ENCODE measurements at regions not wholly inside any gene's neighbourhood (a gene's known extent, or its start where the extent isn't known, plus 50 kb on each side); places are given as distances from the start of the nearest gene placed in this dataset.

DNA sequence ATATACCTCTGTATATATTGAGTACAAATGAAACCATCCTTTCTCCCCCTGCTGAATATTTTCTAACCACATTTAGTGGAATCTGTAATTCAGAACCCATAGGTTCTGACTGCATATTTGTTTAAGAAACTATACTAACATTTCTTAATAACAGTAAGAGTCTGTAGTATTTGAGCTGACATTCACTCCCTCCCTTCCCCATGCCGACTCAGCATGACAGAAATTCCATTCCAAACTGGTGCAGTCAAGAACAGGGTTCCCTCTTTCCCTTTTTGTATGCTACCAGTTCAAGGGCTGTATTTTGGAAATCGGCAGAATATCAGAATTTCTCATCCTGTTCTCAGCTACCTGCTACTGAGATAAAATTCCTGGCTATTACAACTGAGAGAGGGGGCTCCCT is 796.6 kb upstream of the DPPA4 start:
- Histone ChIP-seq H4K20me1 (ENCODE audit: insufficient read depth) (no peaks in the 10 kb centered on the region), H3K4me3 (ENCODE audit: low read length) (no peak overlapping the region), H3K9me3 (ENCODE audit: low read length) (peaks cover 6% of the 10 kb centered on the region), H3F3A (ENCODE audit: insufficient read depth, low read length, poor library complexity, severe bottlenecking) (no peaks in the 10 kb centered on the region), H3K9me2 (ENCODE audit: insufficient read depth, low read length) (no peaks in the 10 kb centered on the region), H3K79me2 (replicated peaks; ENCODE audit: insufficient read depth, low read length) (no peaks in the 10 kb centered on the region), H3K4me2 (ENCODE audit: low read length) (no peak overlapping the region), H3K36me3 (ENCODE audit: insufficient read depth, low read length) (no peaks in the 10 kb centered on the region), H2AFZ (ENCODE audit: low read depth, low read length) (no peak overlapping the region), H3K27me3 (ENCODE audit: insufficient read depth, low read depth, low read length) (no peaks in the 10 kb centered on the region), H3K9ac (ENCODE audit: low read length) (no peak overlapping the region), H3K27ac (ENCODE audit: low read length) (no peak overlapping the region)
- TF ChIP-seq POLR2AphosphoS5 (IDR thresholded peaks at IDR 0.05) = no peak
- no peak for TF ChIP-seq MXI1 (conservative IDR thresholded peaks at IDR 0.05; ENCODE audit: poor library complexity, severe bottlenecking)
- TF ChIP-seq SMC3 (conservative IDR thresholded peaks at IDR 0.05; ENCODE audit: poor library complexity) = no peak
- no peak for TF ChIP-seq CTCF (IDR thresholded peaks at IDR 0.05; ENCODE audit: poor library complexity, severe bottlenecking)
- TF ChIP-seq TAF1 (IDR thresholded peaks at IDR 0.05; ENCODE audit: low read depth) = no peak
- TF ChIP-seq EZH2 (IDR thresholded peaks at IDR 0.05; ENCODE audit: borderline replicate concordance, insufficient read depth, low read length, poor library complexity, severe bottlenecking) = no peak
- TF ChIP-seq, protein P1, sequence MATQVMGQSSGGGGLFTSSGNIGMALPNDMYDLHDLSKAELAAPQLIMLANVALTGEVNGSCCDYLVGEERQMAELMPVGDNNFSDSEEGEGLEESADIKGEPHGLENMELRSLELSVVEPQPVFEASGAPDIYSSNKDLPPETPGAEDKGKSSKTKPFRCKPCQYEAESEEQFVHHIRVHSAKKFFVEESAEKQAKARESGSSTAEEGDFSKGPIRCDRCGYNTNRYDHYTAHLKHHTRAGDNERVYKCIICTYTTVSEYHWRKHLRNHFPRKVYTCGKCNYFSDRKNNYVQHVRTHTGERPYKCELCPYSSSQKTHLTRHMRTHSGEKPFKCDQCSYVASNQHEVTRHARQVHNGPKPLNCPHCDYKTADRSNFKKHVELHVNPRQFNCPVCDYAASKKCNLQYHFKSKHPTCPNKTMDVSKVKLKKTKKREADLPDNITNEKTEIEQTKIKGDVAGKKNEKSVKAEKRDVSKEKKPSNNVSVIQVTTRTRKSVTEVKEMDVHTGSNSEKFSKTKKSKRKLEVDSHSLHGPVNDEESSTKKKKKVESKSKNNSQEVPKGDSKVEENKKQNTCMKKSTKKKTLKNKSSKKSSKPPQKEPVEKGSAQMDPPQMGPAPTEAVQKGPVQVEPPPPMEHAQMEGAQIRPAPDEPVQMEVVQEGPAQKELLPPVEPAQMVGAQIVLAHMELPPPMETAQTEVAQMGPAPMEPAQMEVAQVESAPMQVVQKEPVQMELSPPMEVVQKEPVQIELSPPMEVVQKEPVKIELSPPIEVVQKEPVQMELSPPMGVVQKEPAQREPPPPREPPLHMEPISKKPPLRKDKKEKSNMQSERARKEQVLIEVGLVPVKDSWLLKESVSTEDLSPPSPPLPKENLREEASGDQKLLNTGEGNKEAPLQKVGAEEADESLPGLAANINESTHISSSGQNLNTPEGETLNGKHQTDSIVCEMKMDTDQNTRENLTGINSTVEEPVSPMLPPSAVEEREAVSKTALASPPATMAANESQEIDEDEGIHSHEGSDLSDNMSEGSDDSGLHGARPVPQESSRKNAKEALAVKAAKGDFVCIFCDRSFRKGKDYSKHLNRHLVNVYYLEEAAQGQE (IDR thresholded peaks at IDR 0.05; ENCODE audit: borderline replicate concordance) = no peak
- no peak for TF ChIP-seq RAD21 (conservative IDR thresholded peaks at IDR 0.05)
- TF ChIP-seq EP300 (conservative IDR thresholded peaks at IDR 0.05; ENCODE audit: poor library complexity, severe bottlenecking) = no peak

- H3K9me3 ChIP-seq (ENCODE audit: low read length) = peaks cover 6% of the 10 kb centered on the region
- no peak overlapping the region for H2AFZ ChIP-seq (ENCODE audit: low read depth, low read length)
- no peaks in the 10 kb centered on the region for H3K36me3 ChIP-seq (ENCODE audit: insufficient read depth, low read length)
- no peak overlapping the region for H3K4me2 ChIP-seq (ENCODE audit: low read length)
- no peak overlapping the region for H3K27ac ChIP-seq (ENCODE audit: low read length)
- H3K27me3 ChIP-seq (ENCODE audit: insufficient read depth, low read depth, low read length) = no peaks in the 10 kb centered on the region
- H3K79me2 ChIP-seq (replicated peaks; ENCODE audit: insufficient read depth, low read length) = no peaks in the 10 kb centered on the region
- H3K9me2 ChIP-seq (ENCODE audit: insufficient read depth, low read length) = no peaks in the 10 kb centered on the region
- H3K4me3 ChIP-seq (ENCODE audit: low read length) = no peak overlapping the region
- H3K9ac ChIP-seq (ENCODE audit: low read length) = no peak overlapping the region
- TF ChIP-seq SMC3 (conservative IDR thresholded peaks at IDR 0.05; ENCODE audit: poor library complexity) = no peak
- TF ChIP-seq MXI1 (conservative IDR thresholded peaks at IDR 0.05; ENCODE audit: poor library complexity, severe bottlenecking) = no peak
- no peak for TF ChIP-seq EZH2 (IDR thresholded peaks at IDR 0.05; ENCODE audit: borderline replicate concordance, insufficient read depth, low read length, poor library complexity, severe bottlenecking)
- TF ChIP-seq, protein P1 (IDR thresholded peaks at IDR 0.05; ENCODE audit: borderline replicate concordance) = no peak
- no peak for TF ChIP-seq EP300 (conservative IDR thresholded peaks at IDR 0.05; ENCODE audit: poor library complexity, severe bottlenecking)
- no peak for TF ChIP-seq POLR2AphosphoS5 (IDR thresholded peaks at IDR 0.05)
- no peak for TF ChIP-seq CTCF (IDR thresholded peaks at IDR 0.05; ENCODE audit: poor library complexity, severe bottlenecking)
- no peak for TF ChIP-seq RAD21 (conservative IDR thresholded peaks at IDR 0.05)
- TF ChIP-seq TAF1 (IDR thresholded peaks at IDR 0.05; ENCODE audit: low read depth) = no peak
- H4K20me1 ChIP-seq (ENCODE audit: insufficient read depth) = no peaks in the 10 kb centered on the region
- no peaks in the 10 kb centered on the region for H3F3A ChIP-seq (ENCODE audit: insufficient read depth, low read length, poor library complexity, severe bottlenecking)
These were observed 801.7 kb upstream of the DPPA4 start for GRCh38 chr3:110139048-110139447.
